Hepatocyte (in vitro differentiated cells): ENCODE measurements at regions not wholly inside any gene's neighbourhood (a gene's known extent, or its start where the extent isn't known, plus 50 kb on each side); places are given as distances from the start of the nearest gene placed in this dataset.
A peak's percentile ranks its signal among the peaks of the same experiment; 100 is the strongest.

Source experiments
- DNase-seq: peaks from one replicate; pipeline ENCODE4 v3.0.0-alpha.2; 2016; ENCODE audit warnings: low spot score
- H2AFZ ChIP-seq: fragments of 200-600 bp; sonication (generic); 2 replicates; pipeline ENCODE4 v1.6.0; 2016; ENCODE audit warnings: antibody characterized with exemption, mild to moderate bottlenecking
- H3K27ac ChIP-seq: fragments of 200-600 bp; sonication (generic); 2 replicates; pipeline ENCODE4 v1.5.1; 2016; ENCODE audit warnings: mild to moderate bottlenecking
- H3K27me3 ChIP-seq: fragments of 200-600 bp; sonication (generic); 2 replicates; pipeline ENCODE4 v1.6.1; 2016
- H3K36me3 ChIP-seq: fragments of 200-600 bp; sonication (generic); replicated peaks from 2 replicates; pipeline ENCODE4 v1.5.1; 2016; ENCODE audit warnings: low read depth; ENCODE audit not compliant: insufficient read depth
- H3K4me1 ChIP-seq: fragments of 200-600 bp; sonication (generic); 2 replicates; pipeline ENCODE4 v1.5.1; 2016; ENCODE audit warnings: mild to moderate bottlenecking, moderate library complexity; ENCODE audit not compliant: insufficient read depth
- H3K4me2 ChIP-seq: fragments of 200-600 bp; sonication (generic); 2 replicates; pipeline ENCODE4 v1.6.0; 2016
- H3K4me3 ChIP-seq: fragments of 200-600 bp; sonication (generic); 2 replicates; pipeline ENCODE4 v1.5.1; 2016; ENCODE audit warnings: mild to moderate bottlenecking
- H3K79me2 ChIP-seq: fragments of 200-600 bp; sonication (generic); 2 replicates; pipeline ENCODE4 v1.6.0; 2017; ENCODE audit warnings: mild to moderate bottlenecking
- H3K9me2 ChIP-seq: fragments of 200-600 bp; sonication (generic); replicated peaks from 2 replicates; pipeline ENCODE4 v1.6.0; 2017; ENCODE audit warnings: mild to moderate bottlenecking; ENCODE audit not compliant: insufficient read depth
- H3K9me3 ChIP-seq: fragments of 200-600 bp; sonication (generic); 2 replicates; pipeline ENCODE4 v1.5.1; 2016; ENCODE audit warnings: low read depth, mild to moderate bottlenecking
- H4K20me1 ChIP-seq: fragments of 200-600 bp; sonication (generic); 2 replicates; pipeline ENCODE4 v1.6.0; 2016; ENCODE audit warnings: mild to moderate bottlenecking; ENCODE audit not compliant: insufficient read depth, poor library complexity, severe bottlenecking
- CTCF ChIP-seq: fragments of 200-600 bp; sonication (generic); IDR thresholded peaks from 2 replicates; pipeline ENCODE4 v1.5.1; 2016; ENCODE audit warnings: antibody characterized with exemption, mild to moderate bottlenecking; ENCODE audit not compliant: poor library complexity
- EZH2 ChIP-seq: fragments of 200-600 bp; sonication (generic); IDR thresholded peaks from 2 replicates; pipeline ENCODE4 v1.6.1; 2016; ENCODE audit warnings: antibody characterized with exemption, mild to moderate bottlenecking, borderline replicate concordance
- EZH2phosphoT487 ChIP-seq: fragments of 200-600 bp; sonication (generic); IDR thresholded peaks from one replicate; pipeline ENCODE4 v1.6.1; 2018; ENCODE audit warnings: antibody characterized with exemption, mild to moderate bottlenecking, low read depth, moderate library complexity; ENCODE audit not compliant: unreplicated experiment, severe bottlenecking
- WGBS: methylation state at CpG from one replicate; pipeline ENCODE4 v1.1.6; 2016; ENCODE audit warnings: low lambda C conversion rate; ENCODE audit errors: missing lambda C conversion rate; 5-methylcytosine and 5-hydroxymethylcytosine counted together

DNA sequence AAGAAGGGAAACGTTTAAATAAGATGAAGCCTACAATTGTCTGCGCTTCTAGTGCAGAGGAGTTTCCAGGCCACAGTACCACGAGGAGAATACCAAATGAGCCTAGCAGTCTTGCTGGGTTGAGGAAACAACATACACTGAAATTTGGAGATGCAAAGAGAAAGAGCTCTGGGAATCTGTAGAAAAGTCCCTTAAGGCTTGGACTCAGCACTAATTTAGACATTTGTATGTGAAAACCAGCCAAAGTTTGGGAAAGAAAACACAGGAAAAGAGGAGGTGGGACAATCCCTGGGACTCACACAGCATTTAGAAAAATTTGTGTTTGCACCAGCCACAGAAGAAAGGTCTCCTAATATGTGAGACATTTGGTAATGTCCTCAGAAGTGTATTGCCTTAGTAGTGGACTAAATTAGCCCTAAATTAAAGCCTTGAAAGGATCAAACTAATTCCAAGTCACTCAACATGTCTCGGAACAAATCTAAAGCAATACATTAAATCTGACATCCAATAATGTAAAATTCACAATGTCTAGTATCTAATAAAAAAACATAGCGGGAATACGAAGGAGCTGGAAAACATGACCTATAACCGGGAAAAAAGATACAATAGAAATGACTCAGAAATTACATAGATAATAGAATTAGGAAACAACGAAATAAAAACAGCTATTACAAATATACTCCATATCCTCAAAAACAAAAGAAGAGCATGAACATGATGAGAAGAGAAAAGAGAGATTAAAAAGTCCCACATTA, 187.1 kb upstream of the NAMPT start:
- TF ChIP-seq CTCF (no peak), EZH2phosphoT487 (no peak), EZH2 (no peak)
- no peaks in the 10 kb centered on the region for H3K79me2 ChIP-seq
- DNase-seq = no peak
- H3K27ac ChIP-seq = no peak overlapping the region
- no peaks in the 10 kb centered on the region for H3K27me3 ChIP-seq
- no peak overlapping the region for H3K4me2 ChIP-seq
- 83% methylated on average over 8 of the region's 8 CpGs for WGBS
- no peak overlapping the region for H3K4me3 ChIP-seq
- H3K4me1 ChIP-seq = no peaks in the 10 kb centered on the region
- no peak overlapping the region for H2AFZ ChIP-seq
- no peaks in the 10 kb centered on the region for H3K9me2 ChIP-seq
- no peaks in the 10 kb centered on the region for H3K9me3 ChIP-seq
- H4K20me1 ChIP-seq = no peaks in the 10 kb centered on the region
- H3K36me3 ChIP-seq = no peaks in the 10 kb centered on the region

DNA sequence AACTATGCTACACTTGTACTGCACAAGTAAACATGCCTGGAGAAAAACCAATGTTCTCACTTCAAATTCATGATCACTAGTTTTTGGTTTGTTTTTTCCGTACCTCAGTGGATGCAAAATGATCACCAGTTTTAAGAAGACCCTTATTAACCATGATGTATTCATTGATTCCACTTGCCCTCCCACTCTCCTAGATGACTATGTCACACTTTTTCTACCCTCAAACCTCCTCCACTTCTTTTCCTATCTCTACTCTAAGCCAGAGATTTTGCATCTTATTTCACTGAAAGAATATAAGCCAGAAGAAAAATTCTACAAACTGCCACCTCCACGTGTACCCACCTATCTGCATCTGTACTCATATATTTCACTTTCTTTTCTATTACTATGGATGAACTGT, 186.2 kb upstream of the NAMPT start:
- no peak overlapping the region for H3K4me3 ChIP-seq
- no peaks in the 10 kb centered on the region for H3K9me2 ChIP-seq
- WGBS = 89% methylated on average over 2 of the region's 2 CpGs
- no peaks in the 10 kb centered on the region for H3K27me3 ChIP-seq
- no peak overlapping the region for H2AFZ ChIP-seq
- no peak overlapping the region for H3K4me2 ChIP-seq
- H3K36me3 ChIP-seq = no peaks in the 10 kb centered on the region
- no peaks in the 10 kb centered on the region for H3K79me2 ChIP-seq
- H3K27ac ChIP-seq = no peak overlapping the region
- H3K4me1 ChIP-seq = no peaks in the 10 kb centered on the region
- no peaks in the 10 kb centered on the region for H4K20me1 ChIP-seq
- no peak for DNase-seq
- no peaks in the 10 kb centered on the region for H3K9me3 ChIP-seq
- TF ChIP-seq CTCF (no peak), EZH2 (no peak), EZH2phosphoT487 (no peak)

- no peaks in the 10 kb centered on the region for H3K79me2 ChIP-seq
- 75% methylated on average over 5 of the region's 5 CpGs for WGBS
- H3K27me3 ChIP-seq = no peaks in the 10 kb centered on the region
- no peak overlapping the region for H2AFZ ChIP-seq
- H3K9me2 ChIP-seq = no peaks in the 10 kb centered on the region
- no peaks in the 10 kb centered on the region for H4K20me1 ChIP-seq
- peak; percentile 13 for DNase-seq
- H3K4me1 ChIP-seq = no peaks in the 10 kb centered on the region
- H3K27ac ChIP-seq = no peak overlapping the region
- no peaks in the 10 kb centered on the region for H3K9me3 ChIP-seq
- H3K4me3 ChIP-seq = no peak overlapping the region
- TF ChIP-seq CTCF (no peak), EZH2phosphoT487 (no peak), EZH2 (no peak)
- no peak overlapping the region for H3K4me2 ChIP-seq
- H3K36me3 ChIP-seq = no peaks in the 10 kb centered on the region
Observed at GRCh38 chr7:106466867-106467266, 182.1 kb upstream of the NAMPT start.
